Suppressor macrophage treated with lipopolysaccharide for 4 hours (primary cell): ENCODE measurements at regions not wholly inside any gene's neighbourhood (a gene's known extent, or its start where the extent isn't known, plus 50 kb on each side); places are given as distances from the start of the nearest gene placed in this dataset.

Experiments used
- DNase-seq: peaks from one replicate; pipeline ENCODE4 v3.0.0-alpha.2; 2020

DNA sequence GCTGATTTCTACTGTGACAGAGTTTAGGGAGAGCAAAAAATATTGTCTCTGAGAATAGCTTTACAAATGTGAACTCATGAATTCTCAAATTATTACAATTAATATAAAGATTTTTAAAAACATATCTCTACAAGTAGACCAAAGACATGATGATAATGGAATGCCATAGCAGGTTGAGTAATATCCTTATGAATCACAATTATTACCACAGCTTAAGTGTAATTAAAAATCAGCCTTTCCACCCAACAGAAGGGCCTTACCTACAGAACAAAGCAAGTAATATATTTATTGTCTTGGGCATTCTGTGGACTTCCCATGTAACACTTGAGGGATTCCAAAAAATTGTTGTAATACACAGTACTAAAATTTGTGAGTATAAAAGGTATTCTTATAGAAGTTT, 1099.6 kb upstream of the GJE1 start:
- DNase-seq = no peak

- DNase-seq = no peak
These were observed 1102.8 kb upstream of the GJE1 start for GRCh38 chr6:141029908-141030307.

- no peak for DNase-seq
These were observed 1103.9 kb upstream of the GJE1 start for GRCh38 chr6:141028791-141029280.

GRCh38 chr6:141026504-141026903, 1106.2 kb upstream of the GJE1 start:
- no peak for DNase-seq

DNA sequence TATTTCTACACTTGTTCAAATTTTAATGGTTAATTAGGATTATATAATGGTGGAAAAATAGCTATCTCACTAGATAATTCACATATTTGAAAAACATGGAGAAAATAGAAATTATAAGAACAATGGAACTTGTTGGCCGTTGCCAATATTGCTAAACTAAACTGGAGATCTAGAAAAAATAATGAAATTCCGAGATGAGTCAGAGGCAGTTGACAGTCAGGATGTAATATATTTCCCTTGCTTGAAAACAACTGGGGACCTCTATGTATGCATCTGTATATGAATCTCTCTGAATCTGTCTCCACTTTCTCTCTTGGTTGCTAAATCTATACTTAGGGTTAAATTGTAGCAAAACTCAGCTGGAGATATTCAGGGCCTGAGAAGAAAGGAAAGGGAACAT, 1108.2 kb upstream of the GJE1 start:
- DNase-seq = no peak

- no peak for DNase-seq
These were observed 1114.8 kb upstream of the GJE1 start for GRCh38 chr6:141017941-141018340.

- DNase-seq = no peak
These were observed 1131.8 kb upstream of the GJE1 start for GRCh38 chr6:141000917-141001316.

- DNase-seq = no peak
These were observed 1139.2 kb upstream of the GJE1 start for GRCh38 chr6:140993515-140993914.

DNA sequence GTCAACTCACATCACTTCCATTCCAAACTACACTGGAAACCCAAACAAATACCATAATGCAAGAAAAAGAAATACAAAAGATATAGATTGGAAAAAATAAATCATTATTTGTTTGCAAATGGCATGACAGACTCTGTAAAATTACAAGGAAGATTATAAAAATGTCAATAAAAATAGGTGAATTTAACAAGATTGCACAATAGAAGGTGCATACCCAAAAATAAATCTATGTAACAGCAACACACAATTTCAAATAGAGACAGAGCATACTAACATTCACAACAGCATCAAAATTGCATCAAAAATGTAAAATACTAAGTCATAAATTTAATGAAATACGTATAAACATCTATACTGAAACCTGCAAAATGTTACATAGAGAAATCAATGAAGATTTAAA, 1140.0 kb upstream of the GJE1 start:
- no peak for DNase-seq

GRCh38 chr6:140988780-140989179, 1143.9 kb upstream of the GJE1 start:
- no peak for DNase-seq

GRCh38 chr6:140987364-140988155, 1145.2 kb upstream of the GJE1 start:
- DNase-seq = no peak

- no peak for DNase-seq
These were observed 1146.9 kb upstream of the GJE1 start for GRCh38 chr6:140985679-140986275.

- DNase-seq = no peak
These were observed 1152.3 kb upstream of the GJE1 start for GRCh38 chr6:140980265-140980887.

DNA sequence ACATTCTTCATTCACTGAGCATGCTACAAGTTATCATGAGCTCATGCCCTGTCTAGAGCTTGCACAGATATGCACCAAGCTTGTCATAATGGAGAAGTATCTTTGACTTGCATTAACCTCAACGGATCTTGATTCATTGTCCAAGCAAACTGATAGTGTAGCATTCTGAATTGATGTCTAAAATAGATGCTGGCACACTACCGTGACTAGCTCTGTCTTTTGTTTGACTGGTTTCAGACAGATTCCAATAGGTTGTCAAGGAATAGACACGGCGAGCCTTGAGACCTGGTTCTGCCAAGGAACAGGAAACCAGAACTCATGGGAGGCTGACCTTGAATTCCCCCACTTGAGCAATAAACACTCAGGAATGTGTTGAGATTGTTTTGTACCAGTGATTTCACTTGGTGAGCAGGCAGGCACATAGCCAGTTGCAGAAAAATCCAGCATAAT, 1153.1 kb upstream of the GJE1 start:
- DNase-seq = no peak

GRCh38 chr6:140977403-140977802, 1155.3 kb upstream of the GJE1 start:
- DNase-seq = no peak

- no peak for DNase-seq
These were observed 1155.9 kb upstream of the GJE1 start for GRCh38 chr6:140976806-140977205.

- DNase-seq = no peak
These were observed 1162.2 kb upstream of the GJE1 start for GRCh38 chr6:140970485-140970884.

GRCh38 chr6:140968062-140968461, 1164.7 kb upstream of the GJE1 start:
- DNase-seq = no peak

- DNase-seq = no peak
These were observed 1166.0 kb upstream of the GJE1 start for GRCh38 chr6:140966676-140967075.

GRCh38 chr6:140960566-140960965, 1172.2 kb upstream of the GJE1 start:
- DNase-seq = no peak

DNA sequence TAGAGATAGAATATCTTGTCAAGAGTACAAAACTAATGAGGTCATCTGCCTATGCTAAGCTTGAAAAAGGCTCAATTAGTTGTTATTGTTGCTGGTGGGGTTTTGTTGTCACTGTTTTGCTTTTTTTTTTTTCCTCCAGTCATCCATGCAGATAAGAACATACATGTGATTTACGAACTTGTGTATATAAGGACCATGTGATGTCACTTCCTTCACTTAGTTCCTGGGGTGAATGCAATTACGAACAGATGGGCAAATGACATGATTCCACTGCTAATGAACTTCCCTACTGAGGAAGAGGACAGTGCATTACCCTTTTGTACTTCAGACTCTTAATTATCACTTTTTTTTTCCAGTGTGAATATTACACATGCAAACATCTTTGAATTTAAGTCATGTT, 1175.3 kb upstream of the GJE1 start:
- no peak for DNase-seq

DNA sequence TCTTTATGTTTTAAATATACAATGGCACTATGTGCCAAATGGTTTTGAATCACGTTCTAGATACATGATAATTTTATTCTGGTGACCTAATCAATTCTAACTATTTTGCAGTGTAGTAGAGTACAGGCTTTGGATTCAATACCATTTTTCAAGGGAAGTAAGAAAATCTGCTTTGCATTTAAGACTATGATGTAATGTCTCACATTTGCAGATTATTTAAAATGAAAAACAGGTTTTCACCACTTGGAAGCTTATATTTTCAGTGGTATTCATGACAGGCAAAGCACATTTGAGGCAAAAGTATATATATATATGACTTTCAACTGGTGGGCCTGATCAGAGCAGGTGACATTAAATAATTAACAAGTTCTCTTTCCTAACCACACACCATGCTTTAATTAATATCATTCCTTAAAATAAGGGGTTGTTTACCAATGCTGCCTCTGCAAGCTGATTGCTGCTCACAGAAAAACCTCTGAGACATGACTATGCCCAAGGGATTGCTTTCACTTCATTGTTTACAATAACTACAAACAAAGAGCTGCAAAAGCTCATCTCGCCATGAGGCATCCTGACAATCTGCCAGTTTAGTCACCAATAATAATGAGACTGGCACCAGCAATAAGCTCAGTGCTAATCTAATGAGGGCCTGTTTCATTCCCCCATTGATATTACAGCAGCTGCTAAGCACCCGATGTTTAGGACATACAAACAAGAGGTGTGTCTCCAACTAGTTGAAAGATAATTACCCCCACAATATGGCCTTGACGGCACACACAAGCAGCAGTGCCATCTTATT, 1176.0 kb upstream of the GJE1 start:
- DNase-seq = no peak

DNA sequence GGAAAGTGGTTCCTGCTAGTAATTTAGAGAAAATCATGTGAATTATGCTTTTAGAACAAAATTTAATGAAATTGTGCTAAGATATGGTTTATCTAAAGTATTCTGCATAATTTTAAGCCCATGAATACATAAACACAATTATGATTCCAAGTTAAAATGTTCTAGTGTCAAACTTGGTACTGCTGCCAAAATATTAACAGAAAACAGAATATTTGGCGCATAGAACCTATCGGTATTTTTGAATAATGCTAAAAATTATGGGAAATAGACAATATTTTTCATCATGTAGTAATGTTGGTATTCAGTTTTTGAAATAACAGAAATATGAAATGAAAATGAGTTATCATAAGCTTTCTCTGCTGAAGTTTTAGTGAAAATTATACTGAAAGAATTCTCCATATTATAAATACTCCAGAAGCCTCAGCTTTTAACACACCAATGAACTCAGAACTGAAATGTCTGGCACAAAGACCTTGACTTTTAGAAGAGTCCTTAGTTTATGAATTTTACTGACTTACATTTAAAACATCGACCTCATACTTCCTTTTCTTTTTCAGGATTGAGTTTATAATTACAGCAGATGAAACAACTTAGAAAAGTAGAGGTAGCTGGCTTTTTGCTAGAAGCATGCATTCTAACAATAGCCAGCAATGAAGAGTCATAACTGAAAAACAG, 1192.3 kb upstream of the GJE1 start:
- DNase-seq = no peak
